DND-41 (cell line): ENCODE measurements at regions not wholly inside any gene's neighbourhood (a gene's known extent, or its start where the extent isn't known, plus 50 kb on each side); places are given as distances from the start of the nearest gene placed in this dataset.

ENCODE experiments used
- ATAC-seq: fragments of 200-7000 bp; cut with Tn5 transposase; 3 replicates; pipeline ENCODE4 v1.9.1; 2021; ENCODE audit warnings: low read depth; ENCODE audit not compliant: insufficient read depth
- DNase-seq: peaks from one replicate; pipeline ENCODE4 v3.0.0-alpha.2; 2020
- H2AFZ ChIP-seq: 2 replicates; pipeline ENCODE4 v1.6.0; 2012; ENCODE audit warnings: low read depth, low read length
- H3K27ac ChIP-seq: 2 replicates; pipeline ENCODE4 v1.5.1; 2012; ENCODE audit warnings: low read length, inconsistent platforms
- H3K27me3 ChIP-seq: fragments of 200-600 bp; sonication (generic); 2 replicates; pipeline ENCODE4 v1.6.0; 2012; ENCODE audit warnings: low read length, mild to moderate bottlenecking, inconsistent platforms; ENCODE audit not compliant: insufficient read depth, poor library complexity
- H3K36me3 ChIP-seq: 2 replicates; pipeline ENCODE4 v1.5.1; 2012; ENCODE audit warnings: low read length, inconsistent platforms; ENCODE audit not compliant: insufficient read depth
- H3K4me1 ChIP-seq: 2 replicates; pipeline ENCODE4 v1.5.1; 2012; ENCODE audit warnings: mild to moderate bottlenecking, low read length; ENCODE audit not compliant: insufficient read depth
- H3K4me2 ChIP-seq: 2 replicates; pipeline ENCODE4 v1.6.0; 2012; ENCODE audit warnings: mild to moderate bottlenecking, moderate library complexity, low read length, inconsistent platforms; ENCODE audit not compliant: insufficient read depth
- H3K4me3 ChIP-seq, 2 experiments: fragments of 200-600 bp in 1 of 2; shearing (Covaris generic) in 1 of 2; 2 replicates each; pipeline ENCODE4 v1.5.1; 2012 to 2016; ENCODE audit warnings: inconsistent platforms in 2 of 2, low read length in 2 of 2, mild to moderate bottlenecking in 2 of 2, low read depth in 1 of 2, moderate library complexity in 1 of 2
- H3K79me2 ChIP-seq: 2 replicates; pipeline ENCODE4 v1.6.0; 2012; ENCODE audit warnings: low read length, inconsistent platforms; ENCODE audit not compliant: insufficient read depth
- H3K9ac ChIP-seq: 2 replicates; pipeline ENCODE4 v1.6.0; 2012; ENCODE audit warnings: low read depth, mild to moderate bottlenecking, inconsistent platforms, low read length, moderate library complexity
- H3K9me3 ChIP-seq: 2 replicates; pipeline ENCODE4 v1.5.1; 2012; ENCODE audit warnings: low read length, moderate library complexity, mild to moderate bottlenecking, inconsistent platforms; ENCODE audit not compliant: insufficient read depth, severe bottlenecking
- H4K20me1 ChIP-seq: 2 replicates; pipeline ENCODE4 v1.6.0; 2012; ENCODE audit warnings: low read length; ENCODE audit not compliant: insufficient read depth
- EZH2 ChIP-seq: IDR thresholded peaks from 3 replicates; pipeline ENCODE4 v1.6.1; 2012; ENCODE audit warnings: borderline replicate concordance, low read depth, mild to moderate bottlenecking, moderate library complexity, low read length, inconsistent platforms; ENCODE audit not compliant: severe bottlenecking
- TF ChIP-seq, protein P1 (sequence below): IDR thresholded peaks from 2 replicates; pipeline ENCODE4 v1.5.1; 2012; ENCODE audit warnings: borderline replicate concordance, low read length, moderate library complexity, mild to moderate bottlenecking; ENCODE audit not compliant: poor library complexity, severe bottlenecking; ENCODE audit errors: extremely low read depth

- H3K36me3 ChIP-seq, result no peaks in the 10 kb centered on the region
- H3K27me3 ChIP-seq, result no peaks in the 10 kb centered on the region
- no peak overlapping the region for H3K4me3 ChIP-seq
- TF ChIP-seq EZH2, result no peak
- TF ChIP-seq, protein P1, sequence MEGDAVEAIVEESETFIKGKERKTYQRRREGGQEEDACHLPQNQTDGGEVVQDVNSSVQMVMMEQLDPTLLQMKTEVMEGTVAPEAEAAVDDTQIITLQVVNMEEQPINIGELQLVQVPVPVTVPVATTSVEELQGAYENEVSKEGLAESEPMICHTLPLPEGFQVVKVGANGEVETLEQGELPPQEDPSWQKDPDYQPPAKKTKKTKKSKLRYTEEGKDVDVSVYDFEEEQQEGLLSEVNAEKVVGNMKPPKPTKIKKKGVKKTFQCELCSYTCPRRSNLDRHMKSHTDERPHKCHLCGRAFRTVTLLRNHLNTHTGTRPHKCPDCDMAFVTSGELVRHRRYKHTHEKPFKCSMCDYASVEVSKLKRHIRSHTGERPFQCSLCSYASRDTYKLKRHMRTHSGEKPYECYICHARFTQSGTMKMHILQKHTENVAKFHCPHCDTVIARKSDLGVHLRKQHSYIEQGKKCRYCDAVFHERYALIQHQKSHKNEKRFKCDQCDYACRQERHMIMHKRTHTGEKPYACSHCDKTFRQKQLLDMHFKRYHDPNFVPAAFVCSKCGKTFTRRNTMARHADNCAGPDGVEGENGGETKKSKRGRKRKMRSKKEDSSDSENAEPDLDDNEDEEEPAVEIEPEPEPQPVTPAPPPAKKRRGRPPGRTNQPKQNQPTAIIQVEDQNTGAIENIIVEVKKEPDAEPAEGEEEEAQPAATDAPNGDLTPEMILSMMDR, result no peak
- no peak overlapping the region for H3K9ac ChIP-seq
- H3K79me2 ChIP-seq, result no peaks in the 10 kb centered on the region
- no peak overlapping the region for H3K27ac ChIP-seq
- H3K4me1 ChIP-seq, result peaks cover 15% of the 10 kb centered on the region
- no peak overlapping the region for H2AFZ ChIP-seq
- H4K20me1 ChIP-seq, result no peaks in the 10 kb centered on the region
- no peak overlapping the region for H3K4me2 ChIP-seq
- no peaks in the 10 kb centered on the region for H3K9me3 ChIP-seq
- DNase-seq (no peak), ATAC-seq (no peak)
Measured at GRCh38 chr2:61762292-61762691, 91.6 kb downstream of the FAM161A start.

GRCh38 chr2:61759718-61760117, 94.1 kb downstream of the FAM161A start:
- Histone ChIP-seq H3K27me3 (no peaks in the 10 kb centered on the region), H4K20me1 (no peaks in the 10 kb centered on the region), H3K36me3 (no peaks in the 10 kb centered on the region), H2AFZ (no peak overlapping the region), H3K79me2 (no peaks in the 10 kb centered on the region), H3K4me1 (peaks cover 12% of the 10 kb centered on the region), H3K4me2 (no peak overlapping the region), H3K4me3 (no peak overlapping the region), H3K9ac (no peak overlapping the region), H3K27ac (no peak overlapping the region), H3K9me3 (no peaks in the 10 kb centered on the region)
- TF ChIP-seq, protein P1, result no peak
- TF ChIP-seq EZH2, result no peak
- ATAC-seq (no peak), DNase-seq (no peak)

DNA sequence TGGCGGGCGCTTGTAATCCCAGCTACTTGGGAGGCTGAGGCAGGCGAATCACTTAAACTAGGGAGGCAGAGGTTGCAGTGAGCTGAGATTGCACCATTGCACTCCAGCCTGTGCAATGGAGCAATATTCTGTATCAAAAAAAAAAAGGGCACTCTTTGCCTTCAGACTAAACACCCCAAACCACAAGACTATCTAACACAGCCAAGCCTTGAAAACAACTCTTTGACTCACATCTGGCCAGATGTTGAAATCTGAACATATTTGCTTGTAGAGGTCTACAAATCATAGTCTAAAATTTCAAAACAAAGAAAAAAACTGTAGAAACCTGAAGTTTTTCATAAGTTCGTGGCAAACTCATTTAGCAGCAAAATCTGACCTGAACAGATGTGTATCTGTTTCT, 94.9 kb downstream of the FAM161A start:
- TF ChIP-seq, protein P1, result no peak
- TF ChIP-seq EZH2, result no peak
- Histone ChIP-seq H3K36me3 (no peaks in the 10 kb centered on the region), H3K4me3 (no peak overlapping the region), H2AFZ (no peak overlapping the region), H4K20me1 (no peaks in the 10 kb centered on the region), H3K9me3 (no peaks in the 10 kb centered on the region), H3K27ac (no peak overlapping the region), H3K4me2 (no peak overlapping the region), H3K27me3 (no peaks in the 10 kb centered on the region), H3K79me2 (no peaks in the 10 kb centered on the region), H3K4me1 (peaks cover 7% of the 10 kb centered on the region; the same call in 1 of the 2 replicates), H3K9ac (no peak overlapping the region)
- no peak for DNase-seq
- ATAC-seq, result no peak

- no peaks in the 10 kb centered on the region for H3K79me2 ChIP-seq
- TF ChIP-seq, protein P1, result no peak
- TF ChIP-seq EZH2, result no peak
- ATAC-seq (no peak), DNase-seq (no peak)
- no peaks in the 10 kb centered on the region for H3K27me3 ChIP-seq
- no peaks in the 10 kb centered on the region for H3K36me3 ChIP-seq
- peaks cover 6% of the 10 kb centered on the region; the same call in 1 of the 2 replicates for H3K4me1 ChIP-seq
- no peak overlapping the region for H2AFZ ChIP-seq
- H3K9me3 ChIP-seq, result no peaks in the 10 kb centered on the region
- H3K4me3 ChIP-seq, result no peak overlapping the region
- no peak overlapping the region for H3K4me2 ChIP-seq
- no peak overlapping the region for H3K9ac ChIP-seq
- H3K27ac ChIP-seq, result no peak overlapping the region
- no peaks in the 10 kb centered on the region for H4K20me1 ChIP-seq
Measured at GRCh38 chr2:61758159-61758558, 95.7 kb downstream of the FAM161A start.
